ENCODE measurements at regions not wholly inside any gene's neighbourhood (a gene's known extent, or its start where the extent isn't known, plus 50 kb on each side); places are given as distances from the start of the nearest gene placed in this dataset.

GRCh38 chr21:37967036-37967435, 50.8 kb upstream of the KCNJ6 start:
- Mint-ChIP-seq H3K27ac (no peak overlapping the region), H3K4me1 (no peaks in the 10 kb centered on the region), H3K36me3 (no peaks in the 10 kb centered on the region), H3K4me3 (no peak overlapping the region), H3K27me3 (ENCODE audit: low read depth in 2 of 2) (peaks cover 9 to 10% of the 10 kb centered on the region in 2 donors), H3K9me3 (no peaks in the 10 kb centered on the region)
- ATAC-seq = no peak
- H3K27ac ChIP-seq (ENCODE audit: low read length) = no peak overlapping the region
- no peaks in the 10 kb centered on the region for H3K36me3 ChIP-seq (ENCODE audit: control insufficient read depth, insufficient read depth, low read length)
- no peak for DNase-seq
- H3K9me3 ChIP-seq (ENCODE audit: control insufficient read depth, insufficient read depth, low read length) = no peaks in the 10 kb centered on the region
- no peaks in the 10 kb centered on the region for H3K27me3 ChIP-seq (ENCODE audit: control insufficient read depth, insufficient read depth, low read length)
- no peaks in the 10 kb centered on the region for H3K4me1 ChIP-seq (ENCODE audit: control insufficient read depth, insufficient read depth, low read length)
- intact Hi-C loops (cut with micrococcal nuclease) = no loop called here
- no peak for TF ChIP-seq CTCF (IDR thresholded peaks at IDR 0.05)
- no peak overlapping the region for H3K4me3 ChIP-seq (ENCODE audit: low read length)

- ATAC-seq = no peak
Measured at GRCh38 chr21:37968744-37969143, 52.5 kb upstream of the KCNJ6 start.

GRCh38 chr21:37970548-37970947, 54.3 kb upstream of the KCNJ6 start:
- intact Hi-C loops (cut with micrococcal nuclease) = no loop called here
- Mint-ChIP-seq H3K9me3 (peaks cover 0 to 2% of the 10 kb centered on the region in 2 donors), H3K27me3 (ENCODE audit: low read depth in 2 of 2) (peaks cover 9 to 14% of the 10 kb centered on the region in 2 donors), H3K4me1 (no peaks in the 10 kb centered on the region), H3K27ac (no peak overlapping the region), H3K4me3 (no peak overlapping the region), H3K36me3 (no peaks in the 10 kb centered on the region)
- ATAC-seq (no peak), DNase-seq (no peak)
- WGBS (ENCODE audit: insufficient coverage) = 43% methylated on average over 4 of the region's 4 CpGs
- Histone ChIP-seq H3K27ac (ENCODE audit: low read length) (no peak overlapping the region), H3K27me3 (ENCODE audit: control insufficient read depth, insufficient read depth, low read length) (no peaks in the 10 kb centered on the region), H3K4me3 (ENCODE audit: low read length) (no peak overlapping the region), H3K4me1 (ENCODE audit: control insufficient read depth, insufficient read depth, low read length) (no peaks in the 10 kb centered on the region), H3K36me3 (ENCODE audit: control insufficient read depth, insufficient read depth, low read length) (no peaks in the 10 kb centered on the region), H3K9me3 (ENCODE audit: control insufficient read depth, insufficient read depth, low read length) (no peaks in the 10 kb centered on the region)
- TF ChIP-seq CTCF (IDR thresholded peaks at IDR 0.05) = no peak

More at GRCh38 chr21:37968744-37969143, 52.5 kb upstream of the KCNJ6 start:
- intact Hi-C loops (cut with micrococcal nuclease) = no loop called here
- H3K9me3 Mint-ChIP-seq = no peaks in the 10 kb centered on the region
- H3K4me3 Mint-ChIP-seq = no peak overlapping the region
- no peaks in the 10 kb centered on the region for H3K27me3 ChIP-seq (ENCODE audit: control insufficient read depth, insufficient read depth, low read length)
- TF ChIP-seq CTCF (IDR thresholded peaks at IDR 0.05) = no peak
- peaks cover 9 to 10% of the 10 kb centered on the region in 2 donors for H3K27me3 Mint-ChIP-seq (ENCODE audit: low read depth in 2 of 2)
- H3K4me3 ChIP-seq (ENCODE audit: low read length) = no peak overlapping the region
- no peaks in the 10 kb centered on the region for H3K4me1 Mint-ChIP-seq
- WGBS (ENCODE audit: insufficient coverage) = 89% methylated on average over 2 of the region's 3 CpGs
- DNase-seq = no peak
- H3K36me3 Mint-ChIP-seq = no peaks in the 10 kb centered on the region
- no peak overlapping the region for H3K27ac Mint-ChIP-seq
- no peaks in the 10 kb centered on the region for H3K4me1 ChIP-seq (ENCODE audit: control insufficient read depth, insufficient read depth, low read length)
- H3K36me3 ChIP-seq (ENCODE audit: control insufficient read depth, insufficient read depth, low read length) = no peaks in the 10 kb centered on the region
- no peaks in the 10 kb centered on the region for H3K9me3 ChIP-seq (ENCODE audit: control insufficient read depth, insufficient read depth, low read length)
- H3K27ac ChIP-seq (ENCODE audit: low read length) = no peak overlapping the region

DNA sequence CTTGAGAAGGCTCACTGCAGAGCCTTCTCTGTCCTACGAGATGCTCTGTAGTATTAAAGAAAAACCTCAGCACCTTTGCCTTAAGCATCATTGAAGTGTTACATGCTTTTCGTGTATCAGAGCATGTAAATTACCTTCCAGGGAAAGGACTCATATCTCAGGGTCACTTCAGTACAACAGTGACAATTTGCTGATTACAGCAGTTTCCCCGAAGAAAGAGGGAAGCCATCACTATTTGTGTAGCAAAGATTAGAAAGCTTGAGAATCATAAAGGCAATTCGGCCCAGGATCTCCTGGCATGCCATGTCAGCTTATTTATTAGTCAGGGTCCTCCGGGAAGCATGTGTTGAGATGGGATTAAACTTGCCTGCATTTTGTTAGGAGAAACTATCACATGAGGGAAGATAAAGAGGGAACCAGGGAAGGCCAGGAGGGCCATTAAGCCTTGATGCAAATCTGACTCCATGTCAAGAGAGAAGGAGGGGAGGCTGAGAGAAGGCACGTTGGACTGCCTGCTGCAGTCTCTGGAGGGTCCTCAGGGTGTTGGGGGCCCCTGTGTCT, 55.2 kb upstream of the KCNJ6 start:
- H3K36me3 Mint-ChIP-seq = no peaks in the 10 kb centered on the region
- ATAC-seq (no peak), DNase-seq (no peak)
- H3K27ac Mint-ChIP-seq = no peak overlapping the region
- peaks cover 5 to 11% of the 10 kb centered on the region in 2 donors for H3K27me3 Mint-ChIP-seq (ENCODE audit: low read depth in 2 of 2)
- Histone ChIP-seq H3K9me3 (ENCODE audit: control insufficient read depth, insufficient read depth, low read length) (no peaks in the 10 kb centered on the region), H3K27me3 (ENCODE audit: control insufficient read depth, insufficient read depth, low read length) (no peaks in the 10 kb centered on the region), H3K4me1 (ENCODE audit: control insufficient read depth, insufficient read depth, low read length) (no peaks in the 10 kb centered on the region), H3K4me3 (ENCODE audit: low read length) (no peak overlapping the region), H3K36me3 (ENCODE audit: control insufficient read depth, insufficient read depth, low read length) (no peaks in the 10 kb centered on the region), H3K27ac (ENCODE audit: low read length) (no peak overlapping the region)
- WGBS (ENCODE audit: insufficient coverage) = 79% methylated on average over 6 of the region's 6 CpGs
- H3K4me1 Mint-ChIP-seq = no peaks in the 10 kb centered on the region
- peaks cover 0 to 2% of the 10 kb centered on the region in 2 donors for H3K9me3 Mint-ChIP-seq
- intact Hi-C loops (cut with micrococcal nuclease) = no loop called here
- TF ChIP-seq CTCF (IDR thresholded peaks at IDR 0.05) = no peak
- no peak overlapping the region for H3K4me3 Mint-ChIP-seq

All from natural killer cell (primary cell).